SK-MEL-5 (cell line): ENCODE measurements at regions not wholly inside any gene's neighbourhood (a gene's known extent, or its start where the extent isn't known, plus 50 kb on each side); places are given as distances from the start of the nearest gene placed in this dataset.
"Not testable (repeated sequence)": the region's sequence is repeated elsewhere in the genome, so short reads cannot be mapped to it uniquely, and the experiment has no call there.

ENCODE experiments used
- DNase-seq: peaks from one replicate; pipeline ENCODE4 v3.0.0-alpha.2; 2016; ENCODE audit warnings: low read depth, low spot score
- in situ Hi-C: cut with HindIII; loops from 2 replicates; pipeline ENCODE4 v1.10.0; 2016; ENCODE audit warnings: low sequenced_read_pairs, high pct_unique_total_duplicates, low pct_unique_long_range_greater_than_20kb

GRCh38 chr1:232579958-232580941, 49.7 kb downstream of the SIPA1L2 start:
- DNase-seq, result no peak
- in situ Hi-C loops, result no loop called here

GRCh38 chr1:232579466-232579865, 50.5 kb downstream of the SIPA1L2 start:
- in situ Hi-C loops, result no loop called here

GRCh38 chr1:232578651-232579195, 51.2 kb downstream of the SIPA1L2 start:
- in situ Hi-C loops, result no loop called here
- peak; percentile 65 for DNase-seq

More at GRCh38 chr1:232579466-232579865, 50.5 kb downstream of the SIPA1L2 start:
- no peak for DNase-seq

GRCh38 chr1:232577772-232578171, 52.2 kb downstream of the SIPA1L2 start:
- in situ Hi-C loops, result no loop called here

GRCh38 chr1:232576537-232576936, 53.4 kb downstream of the SIPA1L2 start:
- DNase-seq, result no peak
- in situ Hi-C loops, result no loop called here

More at GRCh38 chr1:232577772-232578171, 52.2 kb downstream of the SIPA1L2 start:
- DNase-seq, result no peak

- DNase-seq, result no peak
- in situ Hi-C loops, result no loop called here
These were observed 54.2 kb downstream of the SIPA1L2 start for GRCh38 chr1:232575763-232576040.

- in situ Hi-C loops, result no loop called here
These were observed 54.8 kb downstream of the SIPA1L2 start for GRCh38 chr1:232574889-232575762.

GRCh38 chr1:232574077-232574476, 55.9 kb downstream of the SIPA1L2 start:
- DNase-seq, result peak; percentile 93
- in situ Hi-C loops, result no loop called here

More at GRCh38 chr1:232574889-232575762, 54.8 kb downstream of the SIPA1L2 start:
- DNase-seq, result peak; percentile 94

GRCh38 chr1:232571523-232571922, 58.4 kb downstream of the SIPA1L2 start:
- DNase-seq, result peak; percentile 13
- in situ Hi-C loops, result no loop called here

GRCh38 chr1:232570007-232570406, 59.9 kb downstream of the SIPA1L2 start:
- in situ Hi-C loops, result no loop called here
- no peak for DNase-seq

GRCh38 chr1:232569554-232569921, 60.4 kb downstream of the SIPA1L2 start:
- DNase-seq, in situ Hi-C loops: not testable (repeated sequence)

GRCh38 chr1:232568906-232569553, 60.9 kb downstream of the SIPA1L2 start:
- in situ Hi-C loops, result no loop called here
- DNase-seq, result no peak

GRCh38 chr1:232568331-232568852, 61.5 kb downstream of the SIPA1L2 start:
- DNase-seq, result peak; percentile 15

GRCh38 chr1:232566093-232566492, 63.8 kb downstream of the SIPA1L2 start:
- in situ Hi-C loops, result no loop called here
- DNase-seq, result no peak

More at GRCh38 chr1:232568331-232568852, 61.5 kb downstream of the SIPA1L2 start:
- in situ Hi-C loops, result no loop called here

- in situ Hi-C loops, result no loop called here
These were observed 67.0 kb downstream of the SIPA1L2 start for GRCh38 chr1:232562855-232563510.

GRCh38 chr1:232561381-232561780, 68.6 kb downstream of the SIPA1L2 start:
- no peak for DNase-seq
- in situ Hi-C loops, result no loop called here

More at GRCh38 chr1:232562855-232563510, 67.0 kb downstream of the SIPA1L2 start:
- peak; percentile 35 for DNase-seq

- in situ Hi-C loops, result no loop called here
- no peak for DNase-seq
These were observed 69.0 kb downstream of the SIPA1L2 start for GRCh38 chr1:232560940-232561339.
